HepG2 (cell line): ENCODE measurements at regions not wholly inside any gene's neighbourhood (a gene's known extent, or its start where the extent isn't known, plus 50 kb on each side); places are given as distances from the start of the nearest gene placed in this dataset.

Experiments used
- DBP ChIP-seq: sonication (generic); formaldehyde crosslinking; IDR thresholded peaks from 2 replicates; pipeline ENCODE4 v1.4.0; 2020; ENCODE audit warnings: missing genetic modification reagents; ENCODE audit errors: not compliant biosample characterization
- DPF2 ChIP-seq: sonication (generic); formaldehyde crosslinking; IDR thresholded peaks from 2 replicates; pipeline ENCODE4 v1.4.0; 2020; ENCODE audit warnings: mild to moderate bottlenecking, low read depth, missing genetic modification reagents, borderline replicate concordance
- ERF ChIP-seq: IDR thresholded peaks from 2 replicates; pipeline ENCODE4 v1.6.1; 2018; ENCODE audit warnings: missing biosample characterization, missing genetic modification reagents
- GATAD2A ChIP-seq: IDR thresholded peaks from 2 replicates; pipeline ENCODE4 v1.6.1; 2016
- KAT7 ChIP-seq: IDR thresholded peaks from 2 replicates; pipeline ENCODE4 v1.6.1; 2018; ENCODE audit warnings: borderline replicate concordance, missing compliant biosample characterization
- KAT8 ChIP-seq: IDR thresholded peaks from 2 replicates; pipeline ENCODE4 v1.6.1; 2016; ENCODE audit warnings: missing genetic modification reagents, missing compliant biosample characterization
- NR2F6 ChIP-seq, 2 experiments: IDR thresholded peaks; 2 replicates each; pipeline ENCODE4 v1.6.1; 2016; ENCODE audit warnings: antibody characterized with exemption in 1 of 2, mild to moderate bottlenecking in 1 of 2
- RFXAP ChIP-seq: sonication (generic); formaldehyde crosslinking; IDR thresholded peaks from 2 replicates; pipeline ENCODE4 v1.4.0; 2020; ENCODE audit warnings: missing genetic modification reagents, borderline replicate concordance
- RXRB ChIP-seq: IDR thresholded peaks from 2 replicates; pipeline ENCODE4 v1.6.1; 2016; ENCODE audit warnings: borderline replicate concordance, missing genetic modification reagents, missing compliant biosample characterization
- SALL1 ChIP-seq: sonication (generic); formaldehyde crosslinking; IDR thresholded peaks from 2 replicates; pipeline ENCODE4 v1.8.0; 2022; ENCODE audit warnings: mild to moderate bottlenecking, missing genetic modification reagents
- TEF ChIP-seq: sonication (generic); formaldehyde crosslinking; IDR thresholded peaks from 2 replicates; pipeline ENCODE4 v1.5.0; 2020; ENCODE audit warnings: missing genetic modification reagents
- U2AF1 ChIP-seq: fragments of 200-400 bp; formaldehyde crosslinking; optimal IDR thresholded peaks from 2 replicates; pipeline ENCODE3; 2017; ENCODE audit warnings: mild to moderate bottlenecking, low read depth, low read length
- ZFP90 ChIP-seq: sonication (generic); formaldehyde crosslinking; IDR thresholded peaks from 2 replicates; pipeline ENCODE4 v1.8.0; 2022; ENCODE audit warnings: missing genetic modification reagents, mild to moderate bottlenecking, inconsistent platforms, borderline replicate concordance
- ZFY ChIP-seq: sonication (generic); formaldehyde crosslinking; IDR thresholded peaks from 2 replicates; pipeline ENCODE4 v1.4.0; 2020; ENCODE audit warnings: missing genetic modification reagents
- ZNF776 ChIP-seq: sonication (generic); formaldehyde crosslinking; IDR thresholded peaks from 2 replicates; pipeline ENCODE4 v1.4.0; 2020; ENCODE audit warnings: mild to moderate bottlenecking, missing genetic modification reagents
- TF ChIP-seq, protein P1 (sequence below): IDR thresholded peaks from 2 replicates; pipeline ENCODE4 v1.6.1; 2016; ENCODE audit warnings: mild to moderate bottlenecking
- TF ChIP-seq, protein P2 (sequence below): sonication (generic); formaldehyde crosslinking; conservative IDR thresholded peaks from 2 replicates; pipeline ENCODE4 v1.4.0; 2020; ENCODE audit warnings: mild to moderate bottlenecking, missing genetic modification reagents, moderate library complexity
- TF ChIP-seq, protein P3 (sequence below): sonication (generic); formaldehyde crosslinking; IDR thresholded peaks from 2 replicates; pipeline ENCODE4 v1.4.0; 2020; ENCODE audit warnings: missing genetic modification reagents

GRCh38 chr11:14578541-14578956 is 58.4 kb upstream of the PSMA1 start (continued):
- TF ChIP-seq DPF2 (CRISPR knock-in tag) (0 out of 2 replicates have a peak, but pooled peaks have one; percentile 45), ZFY (0 out of 2 replicates have a peak, but pooled peaks have one; percentile 19), U2AF1 (no peak), RXRB (CRISPR knock-in tag) (peak; percentile 61), DBP (CRISPR knock-in tag) (no peak), ERF (CRISPR knock-in tag) (0 out of 2 replicates have a peak, but pooled peaks have one; percentile 49), RFXAP (CRISPR knock-in tag) (no peak), NR2F6 (IDR thresholded peaks at IDR 0.05) (0 out of 2 replicates have a peak, but pooled peaks have one; percentile 22), NR2F6 (CRISPR knock-in tag; IDR thresholded peaks at IDR 0.05) (no peak), KAT8 (peak; percentile 77), SALL1 (peak; percentile 56; the same call in 1 of the 2 replicates), ZNF776 (CRISPR knock-in tag) (no peak), TEF (CRISPR knock-in tag) (peak; percentile 13; the same call in 1 of the 2 replicates), GATAD2A (CRISPR knock-in tag) (peak; percentile 87), ZFP90 (CRISPR knock-in tag) (no peak), KAT7 (CRISPR knock-in tag) (0 out of 2 replicates have a peak, but pooled peaks have one; percentile 30)
- TF ChIP-seq, protein P1, sequence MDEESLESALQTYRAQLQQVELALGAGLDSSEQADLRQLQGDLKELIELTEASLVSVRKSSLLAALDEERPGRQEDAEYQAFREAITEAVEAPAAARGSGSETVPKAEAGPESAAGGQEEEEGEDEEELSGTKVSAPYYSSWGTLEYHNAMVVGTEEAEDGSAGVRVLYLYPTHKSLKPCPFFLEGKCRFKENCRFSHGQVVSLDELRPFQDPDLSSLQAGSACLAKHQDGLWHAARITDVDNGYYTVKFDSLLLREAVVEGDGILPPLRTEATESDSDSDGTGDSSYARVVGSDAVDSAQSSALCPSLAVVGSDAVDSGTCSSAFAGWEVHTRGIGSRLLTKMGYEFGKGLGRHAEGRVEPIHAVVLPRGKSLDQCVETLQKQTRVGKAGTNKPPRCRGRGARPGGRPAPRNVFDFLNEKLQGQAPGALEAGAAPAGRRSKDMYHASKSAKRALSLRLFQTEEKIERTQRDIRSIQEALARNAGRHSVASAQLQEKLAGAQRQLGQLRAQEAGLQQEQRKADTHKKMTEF: peak; percentile 55; the same call in 1 of the 2 replicates
- TF ChIP-seq, protein P2, sequence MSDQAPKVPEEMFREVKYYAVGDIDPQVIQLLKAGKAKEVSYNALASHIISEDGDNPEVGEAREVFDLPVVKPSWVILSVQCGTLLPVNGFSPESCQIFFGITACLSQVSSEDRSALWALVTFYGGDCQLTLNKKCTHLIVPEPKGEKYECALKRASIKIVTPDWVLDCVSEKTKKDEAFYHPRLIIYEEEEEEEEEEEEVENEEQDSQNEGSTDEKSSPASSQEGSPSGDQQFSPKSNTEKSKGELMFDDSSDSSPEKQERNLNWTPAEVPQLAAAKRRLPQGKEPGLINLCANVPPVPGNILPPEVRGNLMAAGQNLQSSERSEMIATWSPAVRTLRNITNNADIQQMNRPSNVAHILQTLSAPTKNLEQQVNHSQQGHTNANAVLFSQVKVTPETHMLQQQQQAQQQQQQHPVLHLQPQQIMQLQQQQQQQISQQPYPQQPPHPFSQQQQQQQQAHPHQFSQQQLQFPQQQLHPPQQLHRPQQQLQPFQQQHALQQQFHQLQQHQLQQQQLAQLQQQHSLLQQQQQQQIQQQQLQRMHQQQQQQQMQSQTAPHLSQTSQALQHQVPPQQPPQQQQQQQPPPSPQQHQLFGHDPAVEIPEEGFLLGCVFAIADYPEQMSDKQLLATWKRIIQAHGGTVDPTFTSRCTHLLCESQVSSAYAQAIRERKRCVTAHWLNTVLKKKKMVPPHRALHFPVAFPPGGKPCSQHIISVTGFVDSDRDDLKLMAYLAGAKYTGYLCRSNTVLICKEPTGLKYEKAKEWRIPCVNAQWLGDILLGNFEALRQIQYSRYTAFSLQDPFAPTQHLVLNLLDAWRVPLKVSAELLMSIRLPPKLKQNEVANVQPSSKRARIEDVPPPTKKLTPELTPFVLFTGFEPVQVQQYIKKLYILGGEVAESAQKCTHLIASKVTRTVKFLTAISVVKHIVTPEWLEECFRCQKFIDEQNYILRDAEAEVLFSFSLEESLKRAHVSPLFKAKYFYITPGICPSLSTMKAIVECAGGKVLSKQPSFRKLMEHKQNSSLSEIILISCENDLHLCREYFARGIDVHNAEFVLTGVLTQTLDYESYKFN (CRISPR knock-in tag): peak; percentile 70
- TF ChIP-seq, protein P3, sequence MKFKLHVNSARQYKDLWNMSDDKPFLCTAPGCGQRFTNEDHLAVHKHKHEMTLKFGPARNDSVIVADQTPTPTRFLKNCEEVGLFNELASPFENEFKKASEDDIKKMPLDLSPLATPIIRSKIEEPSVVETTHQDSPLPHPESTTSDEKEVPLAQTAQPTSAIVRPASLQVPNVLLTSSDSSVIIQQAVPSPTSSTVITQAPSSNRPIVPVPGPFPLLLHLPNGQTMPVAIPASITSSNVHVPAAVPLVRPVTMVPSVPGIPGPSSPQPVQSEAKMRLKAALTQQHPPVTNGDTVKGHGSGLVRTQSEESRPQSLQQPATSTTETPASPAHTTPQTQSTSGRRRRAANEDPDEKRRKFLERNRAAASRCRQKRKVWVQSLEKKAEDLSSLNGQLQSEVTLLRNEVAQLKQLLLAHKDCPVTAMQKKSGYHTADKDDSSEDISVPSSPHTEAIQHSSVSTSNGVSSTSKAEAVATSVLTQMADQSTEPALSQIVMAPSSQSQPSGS (CRISPR knock-in tag): peak; percentile 28; the same call in 1 of the 2 replicates
